Tibial artery (tissue), 4 donors: ENCODE measurements at regions not wholly inside any gene's neighbourhood (a gene's known extent, or its start where the extent isn't known, plus 50 kb on each side); places are given as distances from the start of the nearest gene placed in this dataset.

ENCODE experiments used
- DNase-seq, 2 donors: peaks; one replicate each; pipeline ENCODE4 v3.0.0-alpha.2; 2019
- H3K27ac ChIP-seq, 2 donors: fragments of 200-600 bp; sonication (generic) in 1 of 2; 1 replicate in 1 of 2; 2 replicates in 1 of 2; pipeline ENCODE4 v1.5.1; 2018 to 2019; ENCODE audit warnings: mild to moderate bottlenecking in 1 of 2
- H3K27me3 ChIP-seq, 2 donors: fragments of 200-600 bp; sonication (generic) in 1 of 2; one replicate each; pipeline versions ENCODE4 v1.5.1 to v1.6.0; 2016 to 2019
- H3K36me3 ChIP-seq, 3 donors: fragments of 200-600 bp; sonication (generic) in 2 of 3; one replicate each; pipeline ENCODE4 v1.5.1; 2016 to 2019; ENCODE audit warnings: mild to moderate bottlenecking in 2 of 3
- H3K4me1 ChIP-seq, 4 donors: fragments of 200-600 bp; sonication (generic) in 2 of 4; 1 replicate in 3 of 4; 2 replicates in 1 of 4; pipeline ENCODE4 v1.5.1; 2016 to 2019
- H3K4me3 ChIP-seq, 2 donors: fragments of 200-600 bp; sonication (generic) in 1 of 2; 1 replicate in 1 of 2; 2 replicates in 1 of 2; pipeline ENCODE4 v1.5.1; 2018 to 2019; ENCODE audit warnings: mild to moderate bottlenecking in 2 of 2
- H3K9me3 ChIP-seq, 3 donors: fragments of 200-600 bp; sonication (generic) in 1 of 3; one replicate each; pipeline ENCODE4 v1.5.1; 2016 to 2019
- intact Hi-C: fragments of 100-400 bp; cut with DNase I; formaldehyde crosslinking; loops from one replicate; pipeline ENCODE4 v1.15.0; 2023; ENCODE audit warnings: low total_unique reads
- TF ChIP-seq, protein P1 (sequence below), 2 experiments: fragments of 200-600 bp in 1 of 2; fragments of 450-650 bp in 1 of 2; IDR thresholded peaks; one replicate each; pipeline ENCODE4 v1.5.1; 2017 to 2019; ENCODE audit warnings: antibody characterized with exemption in 2 of 2, mild to moderate bottlenecking in 1 of 2, moderate library complexity in 1 of 2

DNA sequence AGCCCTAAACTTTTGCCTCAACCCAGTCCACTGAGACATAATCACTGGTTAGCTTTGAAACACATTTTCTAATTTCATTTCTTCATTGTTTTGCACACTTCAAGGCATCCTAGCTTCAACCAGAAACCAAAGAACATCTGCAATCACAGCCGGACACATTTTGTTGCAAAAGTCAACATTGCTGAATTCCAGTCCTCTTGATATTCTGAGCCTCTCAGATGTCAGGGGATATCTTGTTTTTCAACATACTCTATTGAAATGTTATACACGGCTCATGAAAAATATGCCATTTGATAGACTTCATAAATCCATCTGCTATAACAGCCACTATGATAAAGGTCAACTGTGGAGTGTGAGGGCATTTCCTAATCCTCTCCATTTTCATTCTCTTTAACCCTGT is 241.6 kb upstream of the PUDP start:
- H3K9me3 ChIP-seq: no peaks in the 10 kb centered on the region
- TF ChIP-seq, protein P1, sequence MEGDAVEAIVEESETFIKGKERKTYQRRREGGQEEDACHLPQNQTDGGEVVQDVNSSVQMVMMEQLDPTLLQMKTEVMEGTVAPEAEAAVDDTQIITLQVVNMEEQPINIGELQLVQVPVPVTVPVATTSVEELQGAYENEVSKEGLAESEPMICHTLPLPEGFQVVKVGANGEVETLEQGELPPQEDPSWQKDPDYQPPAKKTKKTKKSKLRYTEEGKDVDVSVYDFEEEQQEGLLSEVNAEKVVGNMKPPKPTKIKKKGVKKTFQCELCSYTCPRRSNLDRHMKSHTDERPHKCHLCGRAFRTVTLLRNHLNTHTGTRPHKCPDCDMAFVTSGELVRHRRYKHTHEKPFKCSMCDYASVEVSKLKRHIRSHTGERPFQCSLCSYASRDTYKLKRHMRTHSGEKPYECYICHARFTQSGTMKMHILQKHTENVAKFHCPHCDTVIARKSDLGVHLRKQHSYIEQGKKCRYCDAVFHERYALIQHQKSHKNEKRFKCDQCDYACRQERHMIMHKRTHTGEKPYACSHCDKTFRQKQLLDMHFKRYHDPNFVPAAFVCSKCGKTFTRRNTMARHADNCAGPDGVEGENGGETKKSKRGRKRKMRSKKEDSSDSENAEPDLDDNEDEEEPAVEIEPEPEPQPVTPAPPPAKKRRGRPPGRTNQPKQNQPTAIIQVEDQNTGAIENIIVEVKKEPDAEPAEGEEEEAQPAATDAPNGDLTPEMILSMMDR (IDR thresholded peaks at IDR 0.05): no peak
- intact Hi-C loops: no loop called here
- no peak overlapping the region for H3K27ac ChIP-seq
- no peaks in the 10 kb centered on the region for H3K4me1 ChIP-seq
- DNase-seq: no peak
- H3K27me3 ChIP-seq: no peaks in the 10 kb centered on the region
- H3K36me3 ChIP-seq: no peaks in the 10 kb centered on the region
- no peak overlapping the region for H3K4me3 ChIP-seq

DNA sequence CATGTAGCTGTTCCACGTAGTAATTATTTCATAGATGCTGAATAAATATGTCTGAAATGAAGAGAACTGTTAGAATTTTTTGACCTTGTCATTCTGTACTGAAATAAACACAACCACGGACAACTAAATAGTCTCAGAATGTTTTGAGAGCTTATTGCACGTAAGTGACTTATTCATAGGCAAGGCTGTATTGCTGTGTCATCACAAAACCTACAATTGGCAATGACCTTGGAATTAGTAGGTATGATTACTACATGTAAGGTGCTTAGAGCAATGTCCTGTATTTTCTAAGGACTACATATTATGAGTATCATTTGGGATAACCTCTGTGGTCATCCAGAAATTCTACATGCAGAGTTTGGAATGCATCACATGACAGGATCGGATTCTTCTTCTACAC is 237.2 kb upstream of the PUDP start:
- DNase-seq: no peak
- H3K4me3 ChIP-seq: no peak overlapping the region
- no peaks in the 10 kb centered on the region for H3K9me3 ChIP-seq
- intact Hi-C loops: no loop called here
- H3K36me3 ChIP-seq: no peaks in the 10 kb centered on the region
- no peak overlapping the region for H3K27ac ChIP-seq
- no peaks in the 10 kb centered on the region for H3K27me3 ChIP-seq
- no peaks in the 10 kb centered on the region for H3K4me1 ChIP-seq
- TF ChIP-seq, protein P1 (IDR thresholded peaks at IDR 0.05): no peak

DNA sequence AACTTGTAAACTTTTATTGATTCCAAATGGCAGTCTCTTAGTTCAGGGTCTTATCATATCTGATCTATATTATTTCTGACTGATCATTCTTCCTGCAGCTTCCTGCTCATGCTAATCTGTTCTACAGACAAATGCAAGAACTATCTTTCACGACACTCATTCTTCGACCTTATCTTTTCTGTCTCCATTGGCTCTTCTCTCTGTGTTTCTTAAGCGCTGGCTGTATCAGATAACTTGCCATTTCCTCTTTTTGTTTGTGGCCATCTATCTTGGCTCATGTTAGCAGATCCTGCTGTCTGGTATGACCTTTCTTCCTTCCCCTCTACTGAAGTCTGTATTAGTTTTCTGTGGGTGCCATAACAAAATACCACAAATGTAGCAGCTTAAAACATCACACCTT is 230.5 kb upstream of the PUDP start:
- no peaks in the 10 kb centered on the region for H3K4me1 ChIP-seq
- no peaks in the 10 kb centered on the region for H3K36me3 ChIP-seq
- DNase-seq: no peak
- no peaks in the 10 kb centered on the region for H3K27me3 ChIP-seq
- intact Hi-C loops: no loop called here
- H3K27ac ChIP-seq: no peak overlapping the region
- TF ChIP-seq, protein P1 (IDR thresholded peaks at IDR 0.05): no peak
- H3K9me3 ChIP-seq: peaks cover 0 to 7% (median 0%) of the 10 kb centered on the region in 3 donors
- no peak overlapping the region for H3K4me3 ChIP-seq

DNA sequence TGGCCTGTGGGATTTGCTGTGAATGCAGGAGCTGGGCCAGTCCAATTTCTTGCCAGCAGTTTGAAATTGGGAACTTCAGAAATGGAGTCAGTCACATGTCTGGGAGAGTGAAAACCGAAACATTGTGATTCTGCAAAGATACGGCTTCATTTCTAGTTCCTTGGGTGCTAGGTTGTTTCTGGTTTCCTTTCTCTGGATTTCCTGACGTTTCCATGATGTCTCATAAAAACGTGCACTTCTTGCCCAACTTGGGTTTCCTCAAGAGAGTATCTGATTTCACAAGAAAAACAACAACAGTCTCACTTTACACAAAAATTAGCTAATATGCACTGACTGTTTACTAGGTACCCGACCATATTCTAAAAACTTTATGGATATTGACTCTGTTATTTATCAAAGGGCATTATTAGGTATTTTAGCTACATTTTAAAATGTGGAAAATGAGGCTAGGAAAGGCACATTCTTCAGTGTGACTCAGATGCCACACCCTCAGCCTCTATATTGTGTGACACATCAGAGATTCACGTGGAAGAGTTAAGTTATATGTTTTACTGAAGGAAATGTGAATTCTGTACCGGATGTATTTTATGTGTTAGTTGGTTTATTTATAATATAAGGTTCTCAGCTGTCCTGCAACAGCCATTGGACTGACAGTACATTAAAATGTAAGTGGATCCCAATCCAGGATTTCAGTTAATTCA is 225.0 kb upstream of the PUDP start:
- Histone ChIP-seq H3K27ac (no peak overlapping the region), H3K27me3 (no peaks in the 10 kb centered on the region), H3K4me1 (no peaks in the 10 kb centered on the region), H3K9me3 (peaks cover 0 to 8% (median 7%) of the 10 kb centered on the region in 3 donors), H3K4me3 (no peak overlapping the region), H3K36me3 (no peaks in the 10 kb centered on the region)
- intact Hi-C loops: no loop called here
- no peak for DNase-seq
- TF ChIP-seq, protein P1 (IDR thresholded peaks at IDR 0.05): no peak

DNA sequence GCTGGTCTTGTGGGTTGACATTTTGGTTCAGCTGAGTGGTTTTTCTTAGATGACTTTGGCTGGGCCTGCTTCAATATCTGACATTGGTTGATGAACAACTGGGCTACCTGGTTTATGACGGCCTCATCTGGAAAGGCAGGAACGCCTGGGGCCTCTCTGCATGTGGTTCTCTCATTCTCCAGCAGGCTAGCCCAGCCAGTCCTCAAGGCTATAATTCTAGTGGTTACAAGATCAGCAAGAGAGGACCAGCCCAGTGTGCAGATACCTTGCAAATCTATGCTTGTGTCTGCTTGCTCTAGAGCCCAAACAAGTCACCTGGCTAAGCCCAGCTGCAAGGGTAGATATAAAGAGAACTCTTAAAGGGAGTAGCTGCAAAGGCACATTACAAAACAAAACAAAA is 214.2 kb upstream of the PUDP start:
- Histone ChIP-seq H3K4me3 (no peak overlapping the region), H3K4me1 (no peaks in the 10 kb centered on the region), H3K36me3 (no peaks in the 10 kb centered on the region), H3K9me3 (no peaks in the 10 kb centered on the region), H3K27ac (no peak overlapping the region), H3K27me3 (no peaks in the 10 kb centered on the region)
- DNase-seq: no peak
- TF ChIP-seq, protein P1 (IDR thresholded peaks at IDR 0.05): no peak
- intact Hi-C loops: no loop called here

DNA sequence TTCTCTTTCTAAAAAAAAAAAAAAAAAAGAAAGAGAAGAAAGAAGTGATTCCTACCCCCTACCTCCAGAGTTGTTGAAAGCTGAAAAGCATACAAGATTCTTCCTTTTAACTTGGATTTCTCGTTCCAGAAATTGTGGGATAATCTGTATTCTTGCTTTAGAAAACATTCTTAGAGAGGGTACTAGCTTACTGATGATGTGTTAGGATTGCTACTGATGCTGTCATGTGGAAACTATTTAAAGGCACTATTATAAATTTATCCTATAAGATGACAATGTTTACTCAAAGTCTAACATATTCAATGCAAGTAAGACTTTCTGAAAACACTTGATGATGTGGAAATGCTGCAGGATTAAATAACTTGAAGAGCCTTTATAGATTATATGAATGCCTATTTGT is 204.0 kb upstream of the PUDP start:
- intact Hi-C loops: no loop called here
- Histone ChIP-seq H3K4me1 (no peaks in the 10 kb centered on the region), H3K27me3 (no peaks in the 10 kb centered on the region), H3K27ac (no peak overlapping the region), H3K36me3 (no peaks in the 10 kb centered on the region), H3K4me3 (no peak overlapping the region), H3K9me3 (no peaks in the 10 kb centered on the region)
- TF ChIP-seq, protein P1 (IDR thresholded peaks at IDR 0.05): no peak
- no peak for DNase-seq
